Esophagus squamous epithelium (tissue), 4 donors: ENCODE measurements at regions not wholly inside any gene's neighbourhood (a gene's known extent, or its start where the extent isn't known, plus 50 kb on each side); places are given as distances from the start of the nearest gene placed in this dataset.

Experiments used
- CTCF ChIP-seq, 6 experiments: fragments of 450-650 bp in 4 of 6; fragments of 200-600 bp in 2 of 6; sonication (generic) in 2 of 6; IDR thresholded peaks; one replicate each; pipeline ENCODE4 v1.5.1; 2016 to 2019; ENCODE audit warnings: antibody characterized with exemption in 6 of 6, mild to moderate bottlenecking in 4 of 6, moderate library complexity in 4 of 6
- POLR2A ChIP-seq, 4 donors: fragments of 450-650 bp; IDR thresholded peaks; one replicate each; pipeline ENCODE4 v1.6.1; 2017; ENCODE audit warnings: antibody characterized with exemption in 4 of 4, mild to moderate bottlenecking in 4 of 4, moderate library complexity in 3 of 4

GRCh38 chrX:40462795-40463194, 118.0 kb upstream of the ATP6AP2 start:
- TF ChIP-seq POLR2A (IDR thresholded peaks at IDR 0.05) (no peak), CTCF (IDR thresholded peaks at IDR 0.05) (no peak)
